Left forelimb (tissue), 1 donor: ENCODE measurements at regions not wholly inside any gene's neighbourhood (a gene's known extent, or its start where the extent isn't known, plus 50 kb on each side); places are given as distances from the start of the nearest gene placed in this dataset.
"Not testable (repeated sequence)": the region's sequence is repeated elsewhere in the genome, so short reads cannot be mapped to it uniquely, and the experiment has no call there.

Source experiments
- DNase-seq: peaks from one replicate; pipeline ENCODE4 v3.0.0-alpha.2; 2018; ENCODE audit warnings: low spot score

DNA sequence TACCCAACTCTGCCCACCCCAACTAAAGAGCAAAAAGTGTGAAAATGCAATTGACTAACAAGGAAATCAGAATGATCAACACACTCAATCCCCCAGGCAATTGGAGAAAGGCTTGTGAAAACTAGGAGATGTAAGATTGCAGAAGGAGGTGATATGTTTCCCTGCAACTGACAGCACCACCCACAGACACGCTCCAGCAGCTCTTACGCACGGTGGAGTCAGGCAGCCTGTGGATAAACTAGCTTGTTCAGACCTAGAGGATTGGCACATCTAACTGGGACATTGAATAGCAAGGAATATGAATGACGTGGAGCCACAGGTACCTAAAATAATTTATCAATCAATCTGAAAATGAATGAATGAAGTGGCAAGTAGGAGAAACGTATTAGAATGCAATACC lies 125.7 kb upstream of the MYO3A start:
- DNase-seq = no peak

DNA sequence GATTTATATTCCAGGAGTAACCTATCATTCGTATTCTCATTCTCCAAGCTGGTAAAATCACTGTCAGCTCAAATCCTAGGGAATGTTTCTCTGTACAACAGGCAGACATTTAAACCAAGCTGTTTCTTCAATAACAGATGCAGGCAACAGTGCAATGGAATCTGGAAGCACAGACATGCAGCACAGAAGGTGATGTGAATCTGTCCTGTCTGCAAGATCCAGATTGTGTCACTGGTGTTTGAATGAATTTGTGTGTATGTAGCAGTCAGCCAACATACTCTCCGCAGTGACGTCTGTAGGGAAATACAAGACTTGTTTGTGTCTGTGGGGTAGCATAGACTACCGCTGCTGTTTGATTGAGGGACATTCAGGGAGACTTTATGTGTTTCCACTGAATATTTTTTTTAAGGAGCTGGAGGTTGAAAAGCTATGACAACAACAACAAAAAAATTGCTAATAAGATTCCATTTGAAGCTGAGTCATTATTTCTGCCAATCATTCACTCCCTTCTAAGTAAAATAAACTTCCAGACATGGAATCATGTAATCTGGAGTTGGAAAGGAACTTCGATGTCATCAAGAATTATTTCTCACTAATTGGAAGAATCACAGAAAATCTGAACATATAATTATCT lies 122.9 kb upstream of the MYO3A start:
- no peak for DNase-seq

DNA sequence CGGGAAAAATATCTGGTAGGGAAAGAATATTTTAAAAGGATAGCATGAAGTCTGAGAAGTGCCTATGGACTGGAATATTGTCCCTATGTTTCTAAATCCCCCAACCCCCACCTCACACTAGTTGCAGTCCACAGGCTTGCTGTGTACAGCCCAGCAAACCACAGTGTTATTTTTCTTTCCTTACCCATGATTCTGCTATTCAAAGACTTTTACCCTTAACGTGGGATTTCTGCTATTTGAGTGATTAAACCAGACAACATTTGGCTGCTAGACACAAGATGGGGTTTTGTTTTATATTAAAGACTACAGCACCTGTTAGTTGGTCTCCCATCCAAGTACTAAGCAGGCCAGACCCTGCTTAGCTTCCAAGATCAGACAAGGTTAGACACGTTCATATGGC lies 120.5 kb upstream of the MYO3A start:
- no peak for DNase-seq

DNA sequence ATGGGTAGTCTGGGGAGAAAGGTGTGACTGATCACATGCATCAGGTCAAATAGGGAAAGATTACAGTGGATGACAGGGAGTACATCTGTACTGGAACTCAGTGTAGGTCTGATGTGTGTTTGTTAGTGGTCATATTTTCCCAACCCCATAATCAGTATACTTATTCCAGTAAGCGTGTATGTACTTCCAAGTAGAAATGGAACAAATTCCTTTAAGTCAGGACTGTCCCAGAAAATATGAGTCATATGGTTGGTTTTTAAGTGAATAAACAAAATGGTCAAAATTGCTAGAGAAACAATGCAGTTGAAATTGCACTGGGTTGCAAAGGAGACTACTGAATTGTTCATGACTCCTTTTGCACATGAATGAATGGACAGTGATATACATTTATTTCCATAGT lies 118.8 kb upstream of the MYO3A start:
- no peak for DNase-seq

DNA sequence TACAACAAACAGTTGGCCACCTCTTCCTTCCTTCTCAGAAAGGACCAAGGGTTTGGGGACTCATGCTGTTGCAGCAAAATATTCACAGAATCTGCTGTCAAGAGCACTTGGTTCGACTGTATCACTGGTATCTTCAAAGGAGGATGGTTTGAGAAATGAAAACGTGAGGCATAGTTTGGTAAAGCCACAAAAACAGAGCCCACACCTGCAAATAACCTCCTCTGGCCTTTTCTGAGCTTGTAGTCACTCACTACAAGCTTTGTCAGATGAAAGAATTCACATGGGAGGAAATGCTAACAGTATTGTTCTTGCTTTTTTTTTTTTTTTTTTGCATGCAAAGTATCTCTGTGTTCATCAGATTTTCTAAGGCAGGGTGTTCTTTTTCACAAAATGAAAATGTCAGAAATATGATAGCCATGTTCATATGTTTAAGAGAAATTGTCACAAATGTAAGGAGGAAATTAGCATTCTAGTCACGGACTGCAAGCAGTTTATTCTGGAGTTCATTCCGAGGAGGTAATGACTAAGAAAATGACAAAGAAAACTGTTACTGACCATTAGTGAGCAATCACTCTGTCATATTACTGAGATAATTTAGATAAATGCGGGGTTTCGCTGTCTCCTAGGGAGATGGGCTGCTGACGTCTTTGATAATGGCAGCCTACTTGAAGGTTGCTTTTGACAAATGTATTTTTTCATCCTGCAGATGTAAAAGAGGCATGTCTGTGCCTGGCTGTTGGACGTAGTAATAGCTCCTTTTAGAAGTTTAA lies 117.8 kb upstream of the MYO3A start:
- DNase-seq = no peak

DNA sequence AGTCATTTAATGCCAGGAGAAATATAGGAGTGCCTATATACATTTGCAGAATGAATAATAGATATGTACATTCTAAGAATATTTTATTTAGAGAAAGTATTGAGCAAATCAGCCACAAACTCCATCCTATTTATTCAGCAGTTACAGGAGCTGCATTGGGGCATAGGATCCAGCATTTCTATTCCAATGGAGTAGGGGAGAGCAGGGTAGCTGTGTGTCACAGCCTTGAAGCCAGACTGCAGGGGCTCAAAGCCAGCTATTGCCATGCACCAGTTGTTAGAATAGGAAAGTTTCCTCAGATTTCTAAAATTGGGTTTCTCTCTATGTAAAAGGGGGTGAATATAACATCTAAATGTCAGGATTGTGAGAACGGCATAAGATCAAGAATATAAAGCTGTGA lies 116.8 kb upstream of the MYO3A start:
- DNase-seq = no peak

DNA sequence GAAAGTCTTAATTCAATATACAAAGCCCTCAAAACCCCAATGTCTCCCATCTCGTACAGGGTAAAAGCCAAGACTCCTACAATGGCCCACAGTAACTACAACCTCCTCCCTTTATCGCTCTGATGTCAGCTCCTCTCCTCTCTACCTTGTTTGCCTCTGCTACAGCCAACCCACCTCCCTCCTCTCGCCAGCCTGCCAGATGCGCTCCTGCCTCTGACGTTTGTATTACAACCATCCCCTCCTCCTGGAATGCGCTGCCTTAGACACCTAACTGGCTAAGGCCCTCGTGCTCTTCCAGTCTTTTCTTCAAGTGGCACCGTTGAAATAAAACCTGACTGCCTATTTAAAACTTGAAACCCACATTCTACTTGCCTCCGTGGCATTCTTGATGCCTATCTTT lies 115.3 kb upstream of the MYO3A start:
- no peak for DNase-seq

DNA sequence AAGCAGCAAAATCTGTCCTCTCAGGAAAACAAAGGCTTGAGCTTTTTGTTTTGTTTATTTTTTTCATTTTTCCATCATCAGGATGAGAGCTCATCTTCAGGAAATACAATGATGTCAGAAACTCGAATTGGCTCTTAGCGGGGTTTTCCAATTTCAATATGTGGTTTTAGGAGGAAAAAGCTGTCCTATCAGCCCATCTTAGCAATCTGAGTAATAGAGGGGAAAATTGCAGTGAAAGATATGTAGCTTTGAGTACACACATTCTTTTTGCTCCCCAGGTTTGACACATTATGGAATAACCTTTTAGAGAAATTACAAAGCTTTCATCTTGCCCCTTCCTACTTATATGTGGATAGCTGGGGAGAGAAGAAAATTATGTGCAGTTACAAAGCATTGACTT lies 113.6 kb upstream of the MYO3A start:
- no peak for DNase-seq

DNA sequence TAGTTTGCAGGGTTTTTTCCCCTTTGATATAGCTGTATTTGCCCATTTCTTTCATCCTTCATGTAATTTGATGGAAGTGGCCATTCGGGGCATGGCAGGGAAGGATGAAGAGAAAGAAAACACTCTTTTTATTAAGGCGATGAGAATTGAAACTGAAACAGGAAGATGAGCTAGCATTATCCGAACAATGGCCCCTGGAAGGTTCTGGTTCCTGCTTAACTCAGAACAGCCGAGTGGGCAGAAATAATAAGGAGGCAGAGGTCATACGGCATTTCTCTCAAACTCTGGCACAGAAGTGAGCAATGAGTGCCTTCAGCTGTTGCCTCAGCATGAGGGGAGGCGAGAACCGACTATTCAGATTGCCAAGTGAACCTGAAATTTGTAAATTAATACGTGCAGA lies 113.2 kb upstream of the MYO3A start:
- DNase-seq = no peak

DNA sequence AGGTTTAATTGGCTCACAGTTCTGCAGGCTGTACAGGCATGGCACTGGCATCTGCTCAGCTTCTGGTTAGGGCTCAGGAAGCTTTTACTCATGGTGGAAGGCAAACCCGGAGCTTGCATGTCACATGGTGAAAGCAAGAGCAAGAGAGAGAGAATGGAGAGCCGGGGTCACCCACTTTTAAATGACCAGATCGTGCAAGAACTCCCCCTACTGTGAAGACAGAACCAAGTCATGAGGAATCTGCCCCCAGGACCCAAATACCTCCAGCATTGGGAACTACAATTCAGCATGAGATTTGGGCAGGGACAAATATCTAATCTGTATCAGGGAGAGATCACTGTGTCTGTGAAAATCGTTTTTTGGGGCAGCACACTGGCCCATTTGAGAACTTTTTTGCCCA lies 110.0 kb upstream of the MYO3A start:
- DNase-seq = no peak

DNA sequence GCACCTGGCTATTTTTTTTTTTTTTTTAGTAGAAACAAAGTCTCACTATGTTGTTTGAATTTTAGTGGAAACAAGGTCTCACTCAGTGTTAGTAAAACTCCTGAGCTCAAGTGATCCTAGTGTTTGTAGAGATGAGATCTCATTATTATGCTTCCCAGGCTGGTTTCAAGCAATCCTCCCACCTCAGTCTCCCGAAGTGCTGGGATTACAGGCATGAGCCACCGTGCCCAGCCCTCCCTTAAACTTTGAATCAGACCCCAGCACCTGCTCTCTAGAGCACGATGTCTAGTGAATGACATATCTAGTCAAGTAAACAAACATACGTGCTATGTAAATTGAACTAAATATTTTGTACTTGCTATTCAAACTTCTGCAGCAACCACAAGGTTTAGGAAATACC lies 105.6 kb upstream of the MYO3A start:
- DNase-seq = no peak

DNA sequence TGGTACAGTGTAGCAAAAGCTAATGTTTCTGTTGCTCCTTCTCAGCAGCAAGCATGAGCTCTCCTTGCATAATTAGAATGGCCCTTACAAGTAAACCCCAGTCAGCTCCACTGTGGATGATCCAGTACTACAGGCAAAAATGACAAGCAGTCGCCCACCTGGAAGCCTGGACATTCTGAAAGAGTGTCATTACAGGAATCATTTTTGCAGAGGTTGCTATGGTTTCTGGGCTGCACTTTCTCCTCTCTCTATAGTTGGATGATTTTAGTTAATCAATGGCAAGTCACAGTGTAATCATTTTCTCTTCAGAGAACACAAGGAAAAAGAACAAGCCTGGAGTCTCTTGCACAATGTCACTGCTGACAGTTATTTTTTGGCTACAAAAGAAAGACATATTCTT lies 102.9 kb upstream of the MYO3A start:
- no peak for DNase-seq

DNA sequence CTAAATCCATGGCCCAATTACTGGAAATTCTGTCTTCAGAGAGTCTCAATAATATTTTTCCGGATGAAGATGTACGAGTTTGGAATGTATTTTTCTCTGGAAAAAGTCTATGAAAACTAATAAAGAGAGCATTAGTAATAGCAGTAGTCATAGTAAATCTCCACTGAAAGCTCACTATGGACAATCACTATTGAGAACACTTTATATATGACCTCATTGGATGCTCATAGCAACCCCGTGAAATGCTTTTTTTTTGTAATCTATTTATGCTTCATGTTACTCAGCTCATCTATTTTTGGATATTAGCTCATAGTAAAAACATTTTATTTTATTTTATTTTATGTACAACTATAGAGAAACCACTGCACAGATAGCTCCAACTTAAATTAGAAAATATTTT lies 94.3 kb upstream of the MYO3A start:
- DNase-seq = no peak

DNA sequence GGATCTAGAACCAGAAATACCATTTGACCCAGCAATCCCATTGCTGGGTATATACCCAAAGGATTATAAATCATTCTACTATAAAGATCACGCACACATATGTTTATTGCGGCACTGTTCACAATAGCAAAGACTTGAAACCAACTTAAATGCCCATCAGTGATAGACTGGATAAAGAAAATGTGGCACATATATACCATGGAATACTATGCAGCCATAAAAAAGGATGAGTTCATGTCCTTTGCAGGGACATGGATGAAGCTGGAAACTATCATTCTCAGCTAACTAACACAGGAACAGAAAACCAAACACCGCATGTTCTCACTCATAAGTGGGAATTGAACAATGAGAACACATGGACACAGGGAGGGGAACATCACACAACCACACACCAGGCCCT lies 93.2 kb upstream of the MYO3A start:
- DNase-seq = not testable (repeated sequence)

DNA sequence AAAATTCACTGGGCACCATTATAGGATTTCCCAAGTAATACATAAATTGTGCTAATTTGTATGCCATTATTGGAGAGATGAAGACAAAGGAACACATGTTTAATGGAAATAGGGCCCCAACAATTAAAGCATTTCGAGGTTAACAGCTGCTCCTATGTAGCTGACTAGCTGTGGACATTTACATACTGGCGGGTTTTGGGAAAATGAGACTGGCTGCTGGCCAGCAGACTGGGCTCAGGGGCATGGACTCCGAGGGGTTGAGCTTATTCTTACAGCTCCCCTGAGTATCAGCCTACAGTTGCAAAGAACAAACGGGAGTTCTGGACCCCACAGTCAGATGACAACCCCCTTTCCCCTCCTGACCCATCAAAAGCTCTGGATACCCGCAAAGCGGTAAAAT lies 91.9 kb upstream of the MYO3A start:
- DNase-seq = no peak

DNA sequence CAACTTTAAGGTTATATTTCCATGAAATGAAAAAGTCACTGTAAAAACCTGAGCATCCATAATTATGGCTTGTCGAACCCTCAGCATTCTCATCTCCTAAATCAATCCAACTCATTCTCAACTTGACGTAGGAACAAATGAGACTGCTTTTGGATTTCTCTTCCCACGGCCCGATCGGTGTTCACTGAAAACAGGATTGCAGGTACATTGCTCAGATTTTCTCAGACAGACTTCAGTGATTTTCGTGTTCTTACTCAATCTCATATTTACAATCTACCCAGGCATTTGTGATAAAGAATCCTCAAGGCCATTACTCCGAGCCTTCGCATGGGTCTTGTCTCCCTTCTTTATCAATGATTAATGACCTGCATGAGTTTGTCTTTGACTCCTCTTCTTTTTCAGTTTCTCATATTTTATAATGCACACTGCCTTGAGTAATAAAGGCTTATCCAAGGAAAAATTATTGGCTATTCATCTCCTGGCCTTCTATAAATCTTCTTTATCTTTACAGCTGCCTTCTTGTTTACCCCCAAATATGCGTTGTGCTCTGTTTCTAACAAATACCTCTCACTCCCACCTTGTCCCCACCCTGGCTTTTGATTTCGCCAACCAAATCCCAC lies 90.4 kb upstream of the MYO3A start:
- DNase-seq = no peak

DNA sequence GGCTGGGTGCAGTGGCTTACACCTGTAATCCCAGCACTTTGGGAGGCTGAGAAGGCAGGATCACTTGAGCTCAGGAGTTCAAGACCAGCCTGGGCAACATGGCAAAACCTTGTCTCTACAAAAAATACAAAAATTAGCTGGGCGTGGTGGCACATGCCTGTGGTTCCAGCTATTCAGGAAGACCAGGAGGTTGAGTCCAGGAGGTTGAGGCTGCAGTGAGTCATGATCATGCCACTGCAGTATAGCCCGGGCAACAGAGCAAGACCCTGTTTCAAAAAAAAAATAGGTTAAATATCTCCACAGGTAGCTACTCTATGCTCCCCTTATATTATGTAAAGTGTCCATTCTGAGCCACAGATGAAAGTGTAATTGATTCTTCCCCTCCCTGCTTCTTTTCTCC lies 89.3 kb upstream of the MYO3A start:
- DNase-seq = not testable (repeated sequence)

DNA sequence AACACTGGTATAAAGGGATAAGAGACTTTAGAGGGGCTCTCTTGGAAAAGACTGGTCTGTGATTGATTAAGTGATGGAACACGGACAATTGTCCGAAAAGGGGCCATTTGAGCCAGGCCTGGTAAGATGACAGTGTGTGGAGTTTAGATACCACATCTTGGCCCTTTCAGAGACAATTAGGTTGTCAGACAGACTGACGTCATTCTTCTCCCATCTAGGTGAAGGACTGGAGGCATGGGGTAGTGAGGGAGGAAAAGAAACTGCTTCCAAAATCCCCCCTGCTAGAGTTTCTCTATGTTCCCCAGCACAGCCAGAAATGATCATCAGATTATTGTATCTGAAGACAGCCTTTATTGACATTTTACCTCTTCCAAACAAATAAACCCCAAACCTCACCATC lies 84.8 kb upstream of the MYO3A start:
- DNase-seq = no peak

DNA sequence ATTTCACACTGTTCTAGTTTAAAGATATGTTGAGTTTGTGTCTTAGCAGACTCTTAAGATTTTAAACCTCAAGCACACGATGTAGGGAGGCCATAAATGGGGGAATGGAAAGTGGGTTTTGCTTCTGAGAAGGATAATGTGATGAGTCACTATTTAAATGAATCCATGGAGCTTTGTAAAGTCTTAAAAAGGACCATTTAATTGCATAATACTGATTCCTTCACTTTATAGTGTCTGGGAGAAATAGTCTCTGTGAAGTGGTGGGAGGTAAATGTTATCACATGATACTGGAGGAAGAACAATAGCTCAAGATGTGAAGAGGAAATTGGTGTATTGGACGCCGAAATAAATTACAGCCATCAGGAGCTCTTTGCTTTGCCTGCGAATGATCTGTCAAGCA lies 84.0 kb upstream of the MYO3A start:
- no peak for DNase-seq

DNA sequence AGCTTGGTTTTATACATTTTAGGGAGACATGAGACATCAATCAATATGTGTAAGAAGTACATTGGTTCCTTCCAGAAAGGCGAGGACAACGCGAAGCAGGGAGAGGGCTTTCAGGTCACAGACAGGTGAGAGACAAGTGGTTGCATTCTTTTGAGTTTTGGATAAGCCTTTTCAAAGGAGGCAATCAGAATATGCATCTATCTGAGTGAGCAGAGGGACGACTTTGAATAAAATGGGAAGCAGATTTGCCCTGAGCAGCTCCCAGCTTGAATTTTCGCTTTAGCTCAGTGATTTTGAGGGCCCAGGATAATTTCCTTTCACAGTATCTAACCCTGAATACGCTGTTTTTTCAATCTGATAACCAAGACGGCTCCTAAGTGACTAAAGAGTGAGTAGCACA lies 82.5 kb upstream of the MYO3A start:
- no peak for DNase-seq

DNA sequence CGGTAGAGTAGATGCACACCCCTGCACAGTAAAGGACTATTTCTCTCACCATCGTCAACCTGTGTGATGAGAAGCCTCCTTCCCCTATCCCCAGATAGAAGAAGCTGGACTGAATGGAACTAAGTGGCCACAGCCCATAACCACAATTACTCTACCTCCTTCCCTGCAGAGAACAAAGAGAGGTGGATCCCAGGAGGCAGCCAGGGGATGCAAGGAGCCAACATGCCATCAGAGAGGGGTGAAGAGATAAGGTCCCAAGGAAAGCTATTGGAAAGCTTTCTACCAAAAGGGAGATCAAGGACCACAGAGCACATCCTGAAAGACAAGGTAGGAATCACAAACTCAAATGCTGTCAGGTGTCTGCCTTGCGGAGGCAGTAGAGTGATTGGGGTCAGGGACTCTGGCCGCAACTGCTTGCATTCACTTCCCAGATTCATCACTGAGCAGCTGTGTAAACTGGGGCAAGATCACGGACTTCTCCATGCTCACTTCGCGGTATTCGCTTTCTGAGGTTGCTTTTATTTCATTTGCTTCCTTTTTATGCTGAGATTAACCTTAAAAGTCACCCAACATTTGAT lies 81.6 kb upstream of the MYO3A start:
- DNase-seq = no peak

DNA sequence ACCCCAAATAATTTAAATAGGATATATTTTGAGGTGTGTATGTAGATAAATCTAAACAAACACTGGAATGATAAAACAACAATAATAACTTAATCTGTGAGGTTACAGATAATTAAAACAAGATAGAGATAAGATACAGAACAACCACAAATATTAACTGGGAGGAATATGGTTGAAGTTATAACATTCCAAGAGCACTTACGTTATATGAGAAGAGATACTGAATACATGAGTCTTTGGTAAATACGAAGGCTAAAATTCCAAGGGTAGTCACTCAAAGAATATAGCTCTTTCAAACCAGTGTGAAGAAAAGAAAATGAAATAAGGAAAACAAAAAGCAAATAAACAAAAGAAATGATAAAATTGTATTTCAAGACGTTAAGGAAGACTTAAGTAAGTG lies 76.0 kb upstream of the MYO3A start:
- DNase-seq = no peak

DNA sequence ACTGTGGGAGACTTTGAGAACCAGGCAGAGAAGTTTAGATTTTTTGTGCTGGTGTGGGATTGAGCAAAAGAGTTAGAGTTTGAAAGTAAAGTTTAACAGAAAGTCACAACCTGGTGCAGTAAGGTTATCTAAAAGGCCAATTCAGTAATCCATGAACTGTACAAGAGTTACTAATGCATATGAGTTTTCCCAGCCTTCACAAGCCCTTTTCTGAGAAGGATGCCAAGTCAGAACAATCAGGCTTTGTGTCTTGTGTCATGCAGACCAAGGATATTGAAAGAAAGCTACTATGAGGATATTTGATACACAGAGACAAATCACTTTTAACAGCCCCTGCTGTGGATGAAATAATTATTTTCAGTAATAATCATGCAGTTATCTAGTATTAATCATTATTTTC lies 68.8 kb upstream of the MYO3A start:
- no peak for DNase-seq
